ENCODE measurements at regions not wholly inside any gene's neighbourhood (a gene's known extent, or its start where the extent isn't known, plus 50 kb on each side); places are given as distances from the start of the nearest gene placed in this dataset.

- H3K79me2 ChIP-seq (ENCODE audit: insufficient read depth, low read length): no peaks in the 10 kb centered on the region
- peaks cover 2% of the 10 kb centered on the region for H3K9me3 ChIP-seq (ENCODE audit: low read depth, low read length)
- no peaks in the 10 kb centered on the region for H3K36me3 ChIP-seq (ENCODE audit: insufficient read depth, low read length)
- peak; percentile 84 for DNase-seq (ENCODE audit: insufficient read length, low spot score, missing footprints)
- H3K27ac ChIP-seq (ENCODE audit: low read depth, low read length): peak overlapping the region; percentile 21
- H3K27me3 ChIP-seq (ENCODE audit: insufficient read depth, low read length): no peaks in the 10 kb centered on the region
- H3K4me2 ChIP-seq (ENCODE audit: insufficient read depth, low read length): peak overlapping the region; percentile 59
- H3K4me3 ChIP-seq (ENCODE audit: insufficient read depth, low read length): no peak overlapping the region
- H3K4me1 ChIP-seq (ENCODE audit: insufficient read depth, low read length): peaks cover 36% of the 10 kb centered on the region
- H4K20me1 ChIP-seq (ENCODE audit: insufficient read depth, low read length): no peaks in the 10 kb centered on the region
- H2AFZ ChIP-seq (ENCODE audit: low read length): peak overlapping the region; percentile 72
- TF ChIP-seq CTCF (IDR thresholded peaks at IDR 0.05; ENCODE audit: extremely low read depth, low read depth, low read length): peak; percentile 14
Observed at GRCh38 chr5:34496260-34496691, 159.9 kb upstream of the RAI14 start.

GRCh38 chr5:34496701-34497469 lies 159.2 kb upstream of the RAI14 start:
- Histone ChIP-seq H3K4me2 (ENCODE audit: insufficient read depth, low read length) (peak overlapping the region; percentile 59), H3K27me3 (ENCODE audit: insufficient read depth, low read length) (no peaks in the 10 kb centered on the region), H3K79me2 (ENCODE audit: insufficient read depth, low read length) (no peaks in the 10 kb centered on the region), H3K4me1 (ENCODE audit: insufficient read depth, low read length) (peaks cover 39% of the 10 kb centered on the region), H3K36me3 (ENCODE audit: insufficient read depth, low read length) (no peaks in the 10 kb centered on the region), H3K9me3 (ENCODE audit: low read depth, low read length) (peaks cover 2% of the 10 kb centered on the region), H4K20me1 (ENCODE audit: insufficient read depth, low read length) (no peaks in the 10 kb centered on the region), H2AFZ (ENCODE audit: low read length) (peak overlapping the region; percentile 72), H3K27ac (ENCODE audit: low read depth, low read length) (peak overlapping the region; percentile 21), H3K4me3 (ENCODE audit: insufficient read depth, low read length) (no peak overlapping the region)
- TF ChIP-seq CTCF (IDR thresholded peaks at IDR 0.05; ENCODE audit: extremely low read depth, low read depth, low read length): no peak
- peak; percentile 72 for DNase-seq (ENCODE audit: insufficient read length, low spot score, missing footprints)

- Histone ChIP-seq H3K9me3 (ENCODE audit: low read depth, low read length) (peaks cover 2% of the 10 kb centered on the region), H4K20me1 (ENCODE audit: insufficient read depth, low read length) (no peaks in the 10 kb centered on the region), H3K36me3 (ENCODE audit: insufficient read depth, low read length) (no peaks in the 10 kb centered on the region), H3K27ac (ENCODE audit: low read depth, low read length) (no peak overlapping the region), H3K4me2 (ENCODE audit: insufficient read depth, low read length) (no peak overlapping the region), H2AFZ (ENCODE audit: low read length) (peak overlapping the region; percentile 72), H3K79me2 (ENCODE audit: insufficient read depth, low read length) (no peaks in the 10 kb centered on the region), H3K4me3 (ENCODE audit: insufficient read depth, low read length) (no peak overlapping the region), H3K4me1 (ENCODE audit: insufficient read depth, low read length) (peaks cover 41% of the 10 kb centered on the region), H3K27me3 (ENCODE audit: insufficient read depth, low read length) (no peaks in the 10 kb centered on the region)
- TF ChIP-seq CTCF (IDR thresholded peaks at IDR 0.05; ENCODE audit: extremely low read depth, low read depth, low read length): no peak
- DNase-seq (ENCODE audit: insufficient read length, low spot score, missing footprints): no peak
Observed at GRCh38 chr5:34497470-34497808, 158.7 kb upstream of the RAI14 start.

- H4K20me1 ChIP-seq (ENCODE audit: insufficient read depth, low read length): no peaks in the 10 kb centered on the region
- H3K9me3 ChIP-seq (ENCODE audit: low read depth, low read length): peaks cover 2% of the 10 kb centered on the region
- TF ChIP-seq CTCF (IDR thresholded peaks at IDR 0.05; ENCODE audit: extremely low read depth, low read depth, low read length): no peak
- peak overlapping the region; percentile 80 for H3K27ac ChIP-seq (ENCODE audit: low read depth, low read length)
- no peaks in the 10 kb centered on the region for H3K36me3 ChIP-seq (ENCODE audit: insufficient read depth, low read length)
- no peaks in the 10 kb centered on the region for H3K79me2 ChIP-seq (ENCODE audit: insufficient read depth, low read length)
- H3K4me2 ChIP-seq (ENCODE audit: insufficient read depth, low read length): no peak overlapping the region
- H3K4me3 ChIP-seq (ENCODE audit: insufficient read depth, low read length): no peak overlapping the region
- H3K27me3 ChIP-seq (ENCODE audit: insufficient read depth, low read length): no peaks in the 10 kb centered on the region
- H2AFZ ChIP-seq (ENCODE audit: low read length): peak overlapping the region; percentile 76
- DNase-seq (ENCODE audit: insufficient read length, low spot score, missing footprints): no peak
- peaks cover 52% of the 10 kb centered on the region for H3K4me1 ChIP-seq (ENCODE audit: insufficient read depth, low read length)
Observed at GRCh38 chr5:34498572-34498971, 157.6 kb upstream of the RAI14 start.

All from osteoblast (primary cell).